Neural progenitor cell (in vitro differentiated cells): ENCODE measurements at regions not wholly inside any gene's neighbourhood (a gene's known extent, or its start where the extent isn't known, plus 50 kb on each side); places are given as distances from the start of the nearest gene placed in this dataset.

Source experiments
- CTCF ChIP-seq: fragments of 200-600 bp; sonication (generic); IDR thresholded peaks from 2 replicates; pipeline ENCODE4 v1.5.1; 2017; ENCODE audit warnings: antibody characterized with exemption, mild to moderate bottlenecking
- EZH2phosphoT487 ChIP-seq: fragments of 200-600 bp; sonication (generic); IDR thresholded peaks from 2 replicates; pipeline ENCODE4 v1.6.1; 2017; ENCODE audit warnings: antibody characterized with exemption

- TF ChIP-seq EZH2phosphoT487 = no peak
- no peak for TF ChIP-seq CTCF
Measured at GRCh38 chr18:8952769-8953760, 149.4 kb upstream of the NDUFV2 start.
